ENCODE measurements at regions not wholly inside any gene's neighbourhood (a gene's known extent, or its start where the extent isn't known, plus 50 kb on each side); places are given as distances from the start of the nearest gene placed in this dataset.

- Mint-ChIP-seq H3K27me3 (no peaks in the 10 kb centered on the region), H3K4me3 (no peak overlapping the region), H3K4me1 (no peaks in the 10 kb centered on the region), H3K36me3 (no peaks in the 10 kb centered on the region), H3K9me3 (peaks cover 0 to 17% (median 7%) of the 10 kb centered on the region in 7 donors), H3K27ac (no peak overlapping the region)
- ATAC-seq (ENCODE audit: low read depth in 2 of 2): no peak
- DNase-seq: no peak
Measured at GRCh38 chr11:42065199-42065598, 605.7 kb upstream of the LRRC4C start.

- Mint-ChIP-seq H3K36me3 (no peaks in the 10 kb centered on the region), H3K4me3 (no peak overlapping the region), H3K9me3 (peaks cover 0 to 17% (median 7%) of the 10 kb centered on the region in 7 donors), H3K4me1 (no peaks in the 10 kb centered on the region), H3K27me3 (no peaks in the 10 kb centered on the region), H3K27ac (peak overlapping the region in 1 of 6 donors; percentile 54)
- DNase-seq: no peak
- no peak for ATAC-seq (ENCODE audit: low read depth in 2 of 2)
Measured at GRCh38 chr11:42066113-42066512, 606.7 kb upstream of the LRRC4C start.

- Mint-ChIP-seq H3K4me1 (no peaks in the 10 kb centered on the region), H3K36me3 (no peaks in the 10 kb centered on the region), H3K4me3 (no peak overlapping the region), H3K9me3 (peaks cover 0 to 11% (median 4%) of the 10 kb centered on the region in 7 donors), H3K27me3 (no peaks in the 10 kb centered on the region), H3K27ac (no peak overlapping the region)
- DNase-seq: no peak
- no peak for ATAC-seq (ENCODE audit: low read depth in 2 of 2)
Measured at GRCh38 chr11:42074306-42074705, 614.9 kb upstream of the LRRC4C start.

GRCh38 chr11:42075180-42075579 is 615.7 kb upstream of the LRRC4C start:
- DNase-seq (no peak), ATAC-seq (ENCODE audit: low read depth in 2 of 2) (no peak)
- Mint-ChIP-seq H3K27me3 (no peaks in the 10 kb centered on the region), H3K36me3 (no peaks in the 10 kb centered on the region), H3K4me1 (no peaks in the 10 kb centered on the region), H3K27ac (no peak overlapping the region), H3K4me3 (no peak overlapping the region), H3K9me3 (peaks cover 0 to 7% (median under 1%) of the 10 kb centered on the region in 7 donors)

GRCh38 chr11:42077794-42078193 is 618.3 kb upstream of the LRRC4C start:
- Mint-ChIP-seq H3K27ac (no peak overlapping the region), H3K36me3 (no peaks in the 10 kb centered on the region), H3K4me1 (no peaks in the 10 kb centered on the region), H3K27me3 (no peaks in the 10 kb centered on the region), H3K4me3 (no peak overlapping the region), H3K9me3 (peaks cover 0 to 4% (median 0%) of the 10 kb centered on the region in 7 donors)
- no peak for ATAC-seq (ENCODE audit: low read depth in 2 of 2)
- no peak for DNase-seq

GRCh38 chr11:42085736-42086135 is 626.3 kb upstream of the LRRC4C start:
- Mint-ChIP-seq H3K36me3 (no peaks in the 10 kb centered on the region), H3K4me3 (no peak overlapping the region), H3K4me1 (no peaks in the 10 kb centered on the region), H3K9me3 (peaks cover 0 to 5% (median 0%) of the 10 kb centered on the region in 7 donors), H3K27me3 (no peaks in the 10 kb centered on the region), H3K27ac (no peak overlapping the region)
- DNase-seq: no peak
- no peak for ATAC-seq (ENCODE audit: low read depth in 2 of 2)

GRCh38 chr11:42093541-42093940 is 634.1 kb upstream of the LRRC4C start:
- H3K4me1 Mint-ChIP-seq: no peaks in the 10 kb centered on the region
- DNase-seq (no peak), ATAC-seq (ENCODE audit: low read depth in 2 of 2) (no peak)
- H3K4me3 Mint-ChIP-seq: no peak overlapping the region
- H3K27ac Mint-ChIP-seq: no peak overlapping the region
- no peaks in the 10 kb centered on the region for H3K36me3 Mint-ChIP-seq
- H3K9me3 Mint-ChIP-seq: peaks cover 2 to 12% (median 6%) of the 10 kb centered on the region in 7 donors
- no peaks in the 10 kb centered on the region for H3K27me3 Mint-ChIP-seq

- Mint-ChIP-seq H3K27ac (no peak overlapping the region), H3K36me3 (no peaks in the 10 kb centered on the region), H3K4me1 (no peaks in the 10 kb centered on the region), H3K9me3 (peaks cover 0 to 8% (median 6%) of the 10 kb centered on the region in 7 donors), H3K4me3 (no peak overlapping the region), H3K27me3 (no peaks in the 10 kb centered on the region)
- no peak for DNase-seq
- ATAC-seq (ENCODE audit: low read depth in 2 of 2): no peak
Measured at GRCh38 chr11:42098075-42098474, 638.6 kb upstream of the LRRC4C start.

- H3K27me3 Mint-ChIP-seq: no peaks in the 10 kb centered on the region
- H3K4me3 Mint-ChIP-seq: no peak overlapping the region
- H3K4me1 Mint-ChIP-seq: no peaks in the 10 kb centered on the region
- no peaks in the 10 kb centered on the region for H3K36me3 Mint-ChIP-seq
- DNase-seq (no peak), ATAC-seq (ENCODE audit: low read depth in 2 of 2) (no peak)
- H3K27ac Mint-ChIP-seq: no peak overlapping the region
- peaks cover 0 to 7% (median 0%) of the 10 kb centered on the region in 7 donors for H3K9me3 Mint-ChIP-seq
Measured at GRCh38 chr11:42112866-42113265, 653.4 kb upstream of the LRRC4C start.

- no peak overlapping the region for H3K4me3 Mint-ChIP-seq
- no peak for DNase-seq
- H3K4me1 Mint-ChIP-seq: no peaks in the 10 kb centered on the region
- ATAC-seq (ENCODE audit: low read depth in 2 of 2): no peak
- H3K27me3 Mint-ChIP-seq: no peaks in the 10 kb centered on the region
- peaks cover 0 to 10% (median 2%) of the 10 kb centered on the region in 7 donors for H3K9me3 Mint-ChIP-seq
- no peak overlapping the region for H3K27ac Mint-ChIP-seq
- no peaks in the 10 kb centered on the region for H3K36me3 Mint-ChIP-seq
Measured at GRCh38 chr11:42114927-42115326, 655.5 kb upstream of the LRRC4C start.

- Mint-ChIP-seq H3K27ac (no peak overlapping the region), H3K27me3 (no peaks in the 10 kb centered on the region), H3K36me3 (no peaks in the 10 kb centered on the region), H3K9me3 (peaks cover under 1 to 11% (median 5%) of the 10 kb centered on the region in 7 donors), H3K4me3 (no peak overlapping the region), H3K4me1 (no peaks in the 10 kb centered on the region)
- DNase-seq: no peak
- no peak for ATAC-seq (ENCODE audit: low read depth in 2 of 2)
Measured at GRCh38 chr11:42138454-42138853, 679.0 kb upstream of the LRRC4C start.

- DNase-seq (no peak), ATAC-seq (ENCODE audit: low read depth in 2 of 2) (no peak)
- Mint-ChIP-seq H3K4me3 (no peak overlapping the region), H3K36me3 (no peaks in the 10 kb centered on the region), H3K27ac (no peak overlapping the region), H3K4me1 (no peaks in the 10 kb centered on the region), H3K27me3 (no peaks in the 10 kb centered on the region), H3K9me3 (peaks cover 5 to 20% (median 13%) of the 10 kb centered on the region in 7 donors)
Measured at GRCh38 chr11:42145311-42145710, 685.9 kb upstream of the LRRC4C start.

- H3K36me3 Mint-ChIP-seq: no peaks in the 10 kb centered on the region
- H3K4me1 Mint-ChIP-seq: no peaks in the 10 kb centered on the region
- no peak overlapping the region for H3K27ac Mint-ChIP-seq
- no peaks in the 10 kb centered on the region for H3K27me3 Mint-ChIP-seq
- DNase-seq: no peak
- ATAC-seq (ENCODE audit: low read depth in 2 of 2): no peak
- H3K9me3 Mint-ChIP-seq: peaks cover 0 to 7% (median 4%) of the 10 kb centered on the region in 7 donors
- no peak overlapping the region for H3K4me3 Mint-ChIP-seq
Measured at GRCh38 chr11:42161886-42162285, 702.4 kb upstream of the LRRC4C start.

- no peak overlapping the region for H3K4me3 Mint-ChIP-seq
Measured at GRCh38 chr11:42169191-42169590, 709.7 kb upstream of the LRRC4C start.

GRCh38 chr11:42170601-42171000 is 711.1 kb upstream of the LRRC4C start:
- Mint-ChIP-seq H3K36me3 (no peaks in the 10 kb centered on the region), H3K27me3 (no peaks in the 10 kb centered on the region), H3K9me3 (peaks cover 0 to 11% (median 2%) of the 10 kb centered on the region in 7 donors), H3K4me1 (no peaks in the 10 kb centered on the region), H3K27ac (no peak overlapping the region), H3K4me3 (no peak overlapping the region)
- DNase-seq (no peak), ATAC-seq (ENCODE audit: low read depth in 2 of 2) (no peak)

More at GRCh38 chr11:42169191-42169590, 709.7 kb upstream of the LRRC4C start:
- H3K27me3 Mint-ChIP-seq: no peaks in the 10 kb centered on the region
- H3K4me1 Mint-ChIP-seq: no peaks in the 10 kb centered on the region
- H3K9me3 Mint-ChIP-seq: peaks cover 0 to 6% (median 2%) of the 10 kb centered on the region in 7 donors
- H3K27ac Mint-ChIP-seq: no peak overlapping the region
- ATAC-seq (ENCODE audit: low read depth in 2 of 2) (no peak), DNase-seq (no peak)
- H3K36me3 Mint-ChIP-seq: no peaks in the 10 kb centered on the region

Data from naive B cell (primary cell).